Fibroblast of the aortic adventitia (primary cell): ENCODE measurements at regions not wholly inside any gene's neighbourhood (a gene's known extent, or its start where the extent isn't known, plus 50 kb on each side); places are given as distances from the start of the nearest gene placed in this dataset.

Experiments used
- DNase-seq: peaks from one replicate; pipeline ENCODE4 v3.0.0-alpha.2; 2010; ENCODE audit warnings: low read depth
- H3K4me3 ChIP-seq: 2 replicates; pipeline ENCODE4 v1.5.1; 2011; ENCODE audit warnings: low read depth, mild to moderate bottlenecking, control low read depth, low read length, moderate library complexity
- CTCF ChIP-seq: IDR thresholded peaks from 2 replicates; pipeline ENCODE4 v1.5.1; 2011; ENCODE audit warnings: mild to moderate bottlenecking, low read length, control low read depth, inconsistent platforms; ENCODE audit not compliant: insufficient read depth

GRCh38 chr5:100424017-100424416 lies 111.2 kb upstream of the FAM174A start:
- H3K4me3 ChIP-seq = no peak overlapping the region
- TF ChIP-seq CTCF = no peak
- DNase-seq = peak; percentile 8

- DNase-seq = no peak
- no peak for TF ChIP-seq CTCF
Measured at GRCh38 chr5:100423330-100423729, 111.8 kb upstream of the FAM174A start.

GRCh38 chr5:100421360-100421759 lies 113.8 kb upstream of the FAM174A start:
- no peak overlapping the region for H3K4me3 ChIP-seq
- TF ChIP-seq CTCF = no peak
- no peak for DNase-seq

More at GRCh38 chr5:100423330-100423729, 111.8 kb upstream of the FAM174A start:
- no peak overlapping the region for H3K4me3 ChIP-seq

- no peak for TF ChIP-seq CTCF
- H3K4me3 ChIP-seq = no peak overlapping the region
- no peak for DNase-seq
Measured at GRCh38 chr5:100418231-100418630, 116.9 kb upstream of the FAM174A start.

DNA sequence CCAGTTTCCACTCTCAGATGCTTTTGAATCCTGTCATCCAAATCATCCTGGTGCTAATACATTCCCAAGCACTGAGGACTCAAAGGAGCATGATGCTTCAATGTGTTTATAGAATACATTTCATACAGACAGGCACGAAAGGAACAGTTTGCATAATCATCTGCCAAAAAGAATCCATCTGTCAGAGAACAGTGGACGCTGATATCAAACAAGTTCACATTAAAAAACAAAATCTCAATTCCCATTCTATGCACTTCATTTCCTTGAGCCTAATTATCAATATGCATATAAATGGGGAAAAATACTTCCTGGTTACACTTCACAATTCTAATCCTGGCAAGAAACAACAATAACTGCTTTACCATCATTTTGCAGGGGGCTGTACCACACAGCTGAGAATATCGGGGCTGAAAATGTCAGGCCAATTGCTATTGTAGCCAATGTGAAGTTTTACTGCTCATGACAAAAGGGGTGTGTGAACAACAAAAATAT lies 125.5 kb upstream of the FAM174A start:
- H3K4me3 ChIP-seq = no peak overlapping the region
- no peak for DNase-seq
- no peak for TF ChIP-seq CTCF

DNA sequence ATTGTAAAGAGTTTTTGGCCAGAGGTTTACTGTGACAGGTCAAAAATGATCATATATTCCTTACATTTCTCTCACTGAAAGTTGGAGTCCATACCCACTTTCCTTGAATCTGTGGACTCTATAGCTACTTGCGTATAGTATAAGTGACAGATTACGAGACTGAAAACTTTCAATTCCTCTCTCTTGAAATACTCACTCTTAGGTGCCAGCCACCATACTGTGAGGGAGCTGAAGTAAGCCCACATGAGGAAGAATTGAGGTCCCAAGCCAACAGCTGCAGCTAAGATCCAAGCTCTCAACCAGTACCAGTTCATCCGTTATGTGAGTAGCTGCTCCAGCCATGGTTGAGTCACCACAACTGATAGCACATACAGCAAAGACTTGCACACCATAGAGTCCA lies 128.1 kb upstream of the FAM174A start:
- DNase-seq = no peak
- no peak for TF ChIP-seq CTCF
- H3K4me3 ChIP-seq = no peak overlapping the region

GRCh38 chr5:100406640-100407039 lies 128.5 kb upstream of the FAM174A start:
- TF ChIP-seq CTCF = no peak
- no peak overlapping the region for H3K4me3 ChIP-seq
- no peak for DNase-seq
